Karpas-422 (cell line): ENCODE measurements at regions not wholly inside any gene's neighbourhood (a gene's known extent, or its start where the extent isn't known, plus 50 kb on each side); places are given as distances from the start of the nearest gene placed in this dataset.

ENCODE experiments used
- DNase-seq: peaks from one replicate; pipeline ENCODE4 v3.0.0-alpha.2; 2015
- H2AFZ ChIP-seq: fragments of 200-600 bp; sonication (generic); 2 replicates; pipeline ENCODE4 v1.6.1; 2014; ENCODE audit warnings: antibody characterized with exemption, low read length, mixed read lengths
- H3K27ac ChIP-seq: fragments of 200-600 bp; sonication (generic); 2 replicates; pipeline ENCODE4 v1.5.1; 2014; ENCODE audit warnings: mild to moderate bottlenecking, low read length, moderate library complexity
- H3K27me3 ChIP-seq: fragments of 200-600 bp; sonication (generic); 2 replicates; pipeline ENCODE4 v1.6.1; 2014; ENCODE audit warnings: low read length, mixed read lengths
- H3K36me3 ChIP-seq: fragments of 200-600 bp; sonication (generic); 2 replicates; pipeline ENCODE4 v1.6.1; 2014; ENCODE audit warnings: low read length, mixed read lengths; ENCODE audit not compliant: insufficient read depth
- H3K4me1 ChIP-seq: fragments of 200-600 bp; sonication (generic); 2 replicates; pipeline ENCODE4 v1.6.1; 2014; ENCODE audit warnings: mild to moderate bottlenecking, low read length, mixed read lengths
- H3K4me2 ChIP-seq: fragments of 200-600 bp; sonication (generic); 2 replicates; pipeline ENCODE4 v1.6.1; 2014; ENCODE audit warnings: low read length, low read depth, mild to moderate bottlenecking; ENCODE audit not compliant: poor library complexity, severe bottlenecking
- H3K4me3 ChIP-seq: fragments of 200-600 bp; sonication (generic); 2 replicates; pipeline ENCODE4 v1.5.1; 2014; ENCODE audit warnings: mild to moderate bottlenecking, antibody characterized with exemption, low read length, mixed read lengths
- H3K79me2 ChIP-seq: fragments of 200-600 bp; sonication (generic); 2 replicates; pipeline ENCODE4 v1.6.1; 2014; ENCODE audit warnings: mild to moderate bottlenecking, low read length, mixed read lengths
- H3K9ac ChIP-seq: fragments of 200-600 bp; sonication (generic); 2 replicates; pipeline ENCODE4 v1.6.0; 2014; ENCODE audit warnings: low read length
- H3K9me2 ChIP-seq: fragments of 200-600 bp; sonication (generic), shearing (Covaris generic); replicated peaks from 2 replicates; pipeline ENCODE4 v1.6.0; 2014; ENCODE audit warnings: mild to moderate bottlenecking, low read length, moderate library complexity; ENCODE audit not compliant: insufficient read depth
- H3K9me3 ChIP-seq: fragments of 300-700, 200-600 bp; sonication (generic); 2 replicates; pipeline ENCODE4 v1.6.1; 2014; ENCODE audit warnings: low read length, mixed read lengths
- H4K20me1 ChIP-seq: fragments of 200-600 bp; sonication (generic); 2 replicates; pipeline ENCODE4 v1.6.1; 2014; ENCODE audit warnings: mild to moderate bottlenecking, antibody characterized with exemption, low read length, low read depth; ENCODE audit not compliant: insufficient read depth

GRCh38 chr1:47616036-47616435 lies 178.2 kb downstream of the FOXD2 start:
- no peaks in the 10 kb centered on the region for H3K27me3 ChIP-seq
- H3K79me2 ChIP-seq = no peaks in the 10 kb centered on the region
- DNase-seq = no peak
- no peaks in the 10 kb centered on the region for H3K36me3 ChIP-seq
- no peaks in the 10 kb centered on the region for H3K9me3 ChIP-seq
- H3K4me1 ChIP-seq = peaks cover 4% of the 10 kb centered on the region
- no peak overlapping the region for H3K9ac ChIP-seq
- no peak overlapping the region for H3K4me2 ChIP-seq
- H3K4me3 ChIP-seq = no peak overlapping the region
- no peaks in the 10 kb centered on the region for H3K9me2 ChIP-seq
- H4K20me1 ChIP-seq = no peaks in the 10 kb centered on the region
- no peak overlapping the region for H2AFZ ChIP-seq
- H3K27ac ChIP-seq = no peak overlapping the region

DNA sequence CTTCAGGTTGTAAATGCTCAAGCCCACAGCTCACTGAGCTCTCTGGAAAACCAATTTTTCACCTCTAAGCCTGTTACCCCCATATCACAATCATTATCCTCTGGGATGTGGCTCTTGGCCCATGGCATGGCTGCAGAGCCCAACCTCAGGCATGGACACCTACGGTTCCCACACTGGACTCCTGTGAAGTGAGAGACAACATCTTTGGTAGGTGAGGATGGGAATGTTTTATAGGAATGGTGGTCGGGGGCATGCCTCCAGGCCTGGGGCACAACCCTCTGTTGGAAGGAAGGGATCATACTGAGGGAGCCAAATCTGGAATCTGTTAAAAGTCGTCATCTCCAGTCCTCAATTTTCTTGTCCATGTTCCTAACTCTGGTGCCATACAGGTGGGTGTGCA lies 179.1 kb downstream of the FOXD2 start:
- H3K4me1 ChIP-seq = no peaks in the 10 kb centered on the region
- no peaks in the 10 kb centered on the region for H3K79me2 ChIP-seq
- no peak overlapping the region for H2AFZ ChIP-seq
- H3K9ac ChIP-seq = no peak overlapping the region
- no peak overlapping the region for H3K4me2 ChIP-seq
- H3K9me3 ChIP-seq = no peaks in the 10 kb centered on the region
- no peaks in the 10 kb centered on the region for H3K27me3 ChIP-seq
- no peaks in the 10 kb centered on the region for H3K9me2 ChIP-seq
- no peaks in the 10 kb centered on the region for H4K20me1 ChIP-seq
- H3K36me3 ChIP-seq = no peaks in the 10 kb centered on the region
- H3K4me3 ChIP-seq = no peak overlapping the region
- H3K27ac ChIP-seq = no peak overlapping the region
- DNase-seq = no peak

GRCh38 chr1:47617381-47618221 lies 179.8 kb downstream of the FOXD2 start:
- H3K9ac ChIP-seq = no peak overlapping the region
- H2AFZ ChIP-seq = no peak overlapping the region
- no peak for DNase-seq
- no peak overlapping the region for H3K27ac ChIP-seq
- no peaks in the 10 kb centered on the region for H3K9me3 ChIP-seq
- H3K27me3 ChIP-seq = no peaks in the 10 kb centered on the region
- no peak overlapping the region for H3K4me2 ChIP-seq
- no peaks in the 10 kb centered on the region for H3K36me3 ChIP-seq
- H3K4me3 ChIP-seq = no peak overlapping the region
- H3K9me2 ChIP-seq = no peaks in the 10 kb centered on the region
- H3K79me2 ChIP-seq = no peaks in the 10 kb centered on the region
- no peaks in the 10 kb centered on the region for H3K4me1 ChIP-seq
- H4K20me1 ChIP-seq = no peaks in the 10 kb centered on the region

- H3K4me2 ChIP-seq = no peak overlapping the region
- no peak overlapping the region for H3K9ac ChIP-seq
- no peak overlapping the region for H3K27ac ChIP-seq
- no peak for DNase-seq
- H3K9me2 ChIP-seq = no peaks in the 10 kb centered on the region
- no peaks in the 10 kb centered on the region for H3K9me3 ChIP-seq
- no peak overlapping the region for H3K4me3 ChIP-seq
- H3K4me1 ChIP-seq = no peaks in the 10 kb centered on the region
- no peaks in the 10 kb centered on the region for H3K79me2 ChIP-seq
- no peak overlapping the region for H2AFZ ChIP-seq
- H4K20me1 ChIP-seq = no peaks in the 10 kb centered on the region
- no peaks in the 10 kb centered on the region for H3K36me3 ChIP-seq
- no peaks in the 10 kb centered on the region for H3K27me3 ChIP-seq
Measured at GRCh38 chr1:47618222-47618720, 180.4 kb downstream of the FOXD2 start.

GRCh38 chr1:47618830-47619229 lies 181.0 kb downstream of the FOXD2 start:
- DNase-seq = no peak
- Histone ChIP-seq H2AFZ (no peak overlapping the region), H3K27me3 (no peaks in the 10 kb centered on the region), H3K9ac (no peak overlapping the region), H3K36me3 (no peaks in the 10 kb centered on the region), H3K4me2 (no peak overlapping the region), H3K79me2 (no peaks in the 10 kb centered on the region), H3K27ac (no peak overlapping the region), H3K9me3 (no peaks in the 10 kb centered on the region), H3K4me1 (peaks cover 1% of the 10 kb centered on the region), H3K4me3 (no peak overlapping the region), H4K20me1 (no peaks in the 10 kb centered on the region), H3K9me2 (no peaks in the 10 kb centered on the region)

DNA sequence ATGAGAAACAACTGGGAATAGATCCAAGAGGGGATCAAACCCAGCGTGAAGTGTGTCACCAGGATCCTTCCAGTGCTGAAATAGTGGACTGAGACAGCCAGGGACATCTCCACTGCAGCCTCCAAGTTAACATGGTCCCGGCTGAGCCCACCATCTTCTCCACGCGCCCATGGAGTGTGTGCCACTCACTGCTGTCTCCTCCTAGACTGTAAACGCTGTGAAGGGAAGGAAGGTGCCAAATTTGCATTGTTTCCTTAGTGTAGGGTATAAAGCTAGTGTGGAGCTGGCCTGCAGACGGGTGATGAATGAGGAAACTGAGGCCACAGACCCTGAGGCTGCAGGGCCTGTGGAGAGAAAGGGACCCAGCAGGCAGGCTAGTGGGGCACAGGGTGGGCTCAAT lies 183.6 kb downstream of the FOXD2 start:
- no peaks in the 10 kb centered on the region for H3K79me2 ChIP-seq
- H3K9ac ChIP-seq = no peak overlapping the region
- no peak overlapping the region for H3K4me3 ChIP-seq
- no peaks in the 10 kb centered on the region for H3K9me3 ChIP-seq
- H3K27ac ChIP-seq = no peak overlapping the region
- no peaks in the 10 kb centered on the region for H3K27me3 ChIP-seq
- H2AFZ ChIP-seq = no peak overlapping the region
- no peaks in the 10 kb centered on the region for H4K20me1 ChIP-seq
- no peak for DNase-seq
- H3K9me2 ChIP-seq = no peaks in the 10 kb centered on the region
- H3K36me3 ChIP-seq = no peaks in the 10 kb centered on the region
- H3K4me2 ChIP-seq = no peak overlapping the region
- peaks cover 16% of the 10 kb centered on the region for H3K4me1 ChIP-seq

GRCh38 chr1:47621977-47622376 lies 184.1 kb downstream of the FOXD2 start:
- Histone ChIP-seq H2AFZ (no peak overlapping the region), H3K79me2 (no peaks in the 10 kb centered on the region), H3K9me3 (no peaks in the 10 kb centered on the region), H3K4me3 (no peak overlapping the region), H3K4me2 (no peak overlapping the region), H3K27me3 (no peaks in the 10 kb centered on the region), H3K27ac (no peak overlapping the region), H3K4me1 (peaks cover 16% of the 10 kb centered on the region), H3K36me3 (no peaks in the 10 kb centered on the region), H4K20me1 (no peaks in the 10 kb centered on the region), H3K9ac (no peak overlapping the region), H3K9me2 (no peaks in the 10 kb centered on the region)
- DNase-seq = no peak

DNA sequence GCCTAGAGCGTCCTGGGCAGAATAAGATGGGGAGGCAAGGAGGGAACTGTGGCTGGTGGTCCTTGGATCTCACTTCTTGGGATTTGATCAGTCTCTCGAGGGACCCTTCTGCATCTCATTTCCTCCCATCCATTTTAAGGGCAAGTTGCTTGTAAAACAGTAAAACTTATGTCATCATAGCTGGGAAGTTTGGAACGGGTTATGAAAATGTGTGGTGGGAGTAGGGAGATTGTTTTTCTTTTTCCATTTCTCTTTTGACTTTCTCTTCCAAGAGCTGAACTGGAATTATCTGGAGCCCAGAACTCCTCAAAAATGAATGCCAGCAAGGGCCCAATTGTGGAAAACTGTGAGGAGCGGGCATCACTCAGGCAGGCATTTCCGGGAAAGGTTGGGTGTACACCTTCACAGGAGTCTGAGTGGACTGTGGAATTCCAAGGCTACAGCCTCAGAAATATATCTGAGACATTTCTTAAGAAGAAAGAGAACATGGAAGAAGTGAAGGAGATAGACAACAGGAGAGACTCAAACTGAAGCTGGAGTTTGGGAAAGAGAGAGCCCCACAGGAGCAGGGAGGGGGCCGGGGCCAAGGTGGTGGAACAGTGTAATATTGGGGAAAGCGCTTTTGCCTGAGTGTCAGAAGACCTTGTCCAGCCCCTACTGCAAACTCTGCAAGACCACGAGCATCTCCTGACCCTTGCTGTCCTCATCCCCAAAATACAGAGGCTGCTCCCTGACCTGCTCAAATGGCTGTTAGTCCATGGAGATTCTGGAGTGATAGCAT lies 185.1 kb downstream of the FOXD2 start:
- H3K4me1 ChIP-seq = peaks cover 16% of the 10 kb centered on the region
- no peak overlapping the region for H3K4me2 ChIP-seq
- H3K4me3 ChIP-seq = no peak overlapping the region
- H3K9ac ChIP-seq = no peak overlapping the region
- no peaks in the 10 kb centered on the region for H3K79me2 ChIP-seq
- H3K27ac ChIP-seq = no peak overlapping the region
- H3K9me3 ChIP-seq = no peaks in the 10 kb centered on the region
- H3K9me2 ChIP-seq = no peaks in the 10 kb centered on the region
- H2AFZ ChIP-seq = no peak overlapping the region
- H3K27me3 ChIP-seq = no peaks in the 10 kb centered on the region
- no peaks in the 10 kb centered on the region for H4K20me1 ChIP-seq
- no peak for DNase-seq
- no peaks in the 10 kb centered on the region for H3K36me3 ChIP-seq
